ENCODE measurements at regions not wholly inside any gene's neighbourhood (a gene's known extent, or its start where the extent isn't known, plus 50 kb on each side); places are given as distances from the start of the nearest gene placed in this dataset.

DNA sequence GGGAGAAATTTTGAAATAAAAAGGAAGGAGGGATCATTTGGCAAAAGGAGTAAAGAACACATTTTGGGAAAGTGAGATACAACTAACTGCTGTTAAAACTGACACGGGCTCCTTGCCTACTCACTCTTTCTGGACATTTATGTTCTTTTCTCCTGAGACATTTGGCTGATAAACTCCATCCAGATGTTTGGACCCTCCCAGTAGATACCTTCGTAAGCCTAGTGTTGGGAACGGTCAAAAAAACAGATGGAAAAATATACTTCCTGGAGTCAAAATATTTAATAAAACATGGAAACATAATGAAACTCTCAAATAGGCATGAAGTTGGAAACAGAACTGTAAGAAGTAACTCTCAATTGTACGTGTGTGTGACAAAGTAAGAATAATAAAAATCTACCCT, 360.1 kb upstream of the RIOK2 start:
- TF ChIP-seq, protein P1, sequence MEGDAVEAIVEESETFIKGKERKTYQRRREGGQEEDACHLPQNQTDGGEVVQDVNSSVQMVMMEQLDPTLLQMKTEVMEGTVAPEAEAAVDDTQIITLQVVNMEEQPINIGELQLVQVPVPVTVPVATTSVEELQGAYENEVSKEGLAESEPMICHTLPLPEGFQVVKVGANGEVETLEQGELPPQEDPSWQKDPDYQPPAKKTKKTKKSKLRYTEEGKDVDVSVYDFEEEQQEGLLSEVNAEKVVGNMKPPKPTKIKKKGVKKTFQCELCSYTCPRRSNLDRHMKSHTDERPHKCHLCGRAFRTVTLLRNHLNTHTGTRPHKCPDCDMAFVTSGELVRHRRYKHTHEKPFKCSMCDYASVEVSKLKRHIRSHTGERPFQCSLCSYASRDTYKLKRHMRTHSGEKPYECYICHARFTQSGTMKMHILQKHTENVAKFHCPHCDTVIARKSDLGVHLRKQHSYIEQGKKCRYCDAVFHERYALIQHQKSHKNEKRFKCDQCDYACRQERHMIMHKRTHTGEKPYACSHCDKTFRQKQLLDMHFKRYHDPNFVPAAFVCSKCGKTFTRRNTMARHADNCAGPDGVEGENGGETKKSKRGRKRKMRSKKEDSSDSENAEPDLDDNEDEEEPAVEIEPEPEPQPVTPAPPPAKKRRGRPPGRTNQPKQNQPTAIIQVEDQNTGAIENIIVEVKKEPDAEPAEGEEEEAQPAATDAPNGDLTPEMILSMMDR (IDR thresholded peaks at IDR 0.05; ENCODE audit: insufficient read depth, low read length) = no peak
- TF ChIP-seq POLR2AphosphoS5 (IDR thresholded peaks at IDR 0.05; ENCODE audit: low read depth) (no peak), GABPA (IDR thresholded peaks at IDR 0.05; ENCODE audit: low read depth) (no peak), SPI1 (IDR thresholded peaks at IDR 0.05; ENCODE audit: borderline replicate concordance, low read depth) (no peak)
- TF ChIP-seq, protein P2, sequence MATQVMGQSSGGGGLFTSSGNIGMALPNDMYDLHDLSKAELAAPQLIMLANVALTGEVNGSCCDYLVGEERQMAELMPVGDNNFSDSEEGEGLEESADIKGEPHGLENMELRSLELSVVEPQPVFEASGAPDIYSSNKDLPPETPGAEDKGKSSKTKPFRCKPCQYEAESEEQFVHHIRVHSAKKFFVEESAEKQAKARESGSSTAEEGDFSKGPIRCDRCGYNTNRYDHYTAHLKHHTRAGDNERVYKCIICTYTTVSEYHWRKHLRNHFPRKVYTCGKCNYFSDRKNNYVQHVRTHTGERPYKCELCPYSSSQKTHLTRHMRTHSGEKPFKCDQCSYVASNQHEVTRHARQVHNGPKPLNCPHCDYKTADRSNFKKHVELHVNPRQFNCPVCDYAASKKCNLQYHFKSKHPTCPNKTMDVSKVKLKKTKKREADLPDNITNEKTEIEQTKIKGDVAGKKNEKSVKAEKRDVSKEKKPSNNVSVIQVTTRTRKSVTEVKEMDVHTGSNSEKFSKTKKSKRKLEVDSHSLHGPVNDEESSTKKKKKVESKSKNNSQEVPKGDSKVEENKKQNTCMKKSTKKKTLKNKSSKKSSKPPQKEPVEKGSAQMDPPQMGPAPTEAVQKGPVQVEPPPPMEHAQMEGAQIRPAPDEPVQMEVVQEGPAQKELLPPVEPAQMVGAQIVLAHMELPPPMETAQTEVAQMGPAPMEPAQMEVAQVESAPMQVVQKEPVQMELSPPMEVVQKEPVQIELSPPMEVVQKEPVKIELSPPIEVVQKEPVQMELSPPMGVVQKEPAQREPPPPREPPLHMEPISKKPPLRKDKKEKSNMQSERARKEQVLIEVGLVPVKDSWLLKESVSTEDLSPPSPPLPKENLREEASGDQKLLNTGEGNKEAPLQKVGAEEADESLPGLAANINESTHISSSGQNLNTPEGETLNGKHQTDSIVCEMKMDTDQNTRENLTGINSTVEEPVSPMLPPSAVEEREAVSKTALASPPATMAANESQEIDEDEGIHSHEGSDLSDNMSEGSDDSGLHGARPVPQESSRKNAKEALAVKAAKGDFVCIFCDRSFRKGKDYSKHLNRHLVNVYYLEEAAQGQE (IDR thresholded peaks at IDR 0.05; ENCODE audit: insufficient replicate concordance, low read depth) = no peak
